Daoy (cell line): ENCODE measurements at regions not wholly inside any gene's neighbourhood (a gene's known extent, or its start where the extent isn't known, plus 50 kb on each side); places are given as distances from the start of the nearest gene placed in this dataset.

Source experiments
- DNase-seq: peaks from one replicate; pipeline ENCODE4 v3.0.0-alpha.2; 2015; ENCODE audit warnings: low read depth

DNA sequence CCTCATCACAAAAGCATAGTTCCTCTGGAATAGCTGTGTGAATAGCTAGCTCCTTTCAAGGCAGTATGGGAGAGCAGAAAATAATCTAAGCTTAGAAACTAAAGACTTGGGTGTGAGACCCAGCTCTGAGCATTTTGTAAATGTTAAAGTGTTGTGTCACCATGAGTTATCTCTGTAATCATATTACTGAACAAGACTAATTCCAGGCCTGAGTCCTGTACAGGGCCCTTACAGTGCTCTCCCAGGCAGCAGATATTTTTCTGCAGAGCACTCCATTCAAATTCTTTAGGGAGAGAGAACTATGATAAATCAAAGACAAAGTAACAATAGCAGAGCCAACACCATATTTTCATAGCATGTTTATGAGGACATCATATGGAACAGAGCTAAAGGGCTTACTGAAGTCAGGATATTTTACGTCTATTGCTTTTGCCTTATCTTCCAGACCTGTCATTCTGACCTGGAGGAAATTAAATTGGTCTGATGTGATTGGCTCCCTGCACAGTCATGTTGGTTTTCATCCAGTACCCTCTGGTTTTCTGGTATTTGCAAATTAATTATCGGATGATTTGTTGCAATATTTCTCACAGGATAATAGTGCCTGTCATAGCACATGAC, 172.6 kb upstream of the PPP2R3A start:
- DNase-seq: no peak

- no peak for DNase-seq
These were observed 165.4 kb upstream of the PPP2R3A start for GRCh38 chr3:135800071-135800549.

- no peak for DNase-seq
These were observed 164.5 kb upstream of the PPP2R3A start for GRCh38 chr3:135801018-135801417.

- no peak for DNase-seq
These were observed 163.4 kb upstream of the PPP2R3A start for GRCh38 chr3:135802171-135802570.

DNA sequence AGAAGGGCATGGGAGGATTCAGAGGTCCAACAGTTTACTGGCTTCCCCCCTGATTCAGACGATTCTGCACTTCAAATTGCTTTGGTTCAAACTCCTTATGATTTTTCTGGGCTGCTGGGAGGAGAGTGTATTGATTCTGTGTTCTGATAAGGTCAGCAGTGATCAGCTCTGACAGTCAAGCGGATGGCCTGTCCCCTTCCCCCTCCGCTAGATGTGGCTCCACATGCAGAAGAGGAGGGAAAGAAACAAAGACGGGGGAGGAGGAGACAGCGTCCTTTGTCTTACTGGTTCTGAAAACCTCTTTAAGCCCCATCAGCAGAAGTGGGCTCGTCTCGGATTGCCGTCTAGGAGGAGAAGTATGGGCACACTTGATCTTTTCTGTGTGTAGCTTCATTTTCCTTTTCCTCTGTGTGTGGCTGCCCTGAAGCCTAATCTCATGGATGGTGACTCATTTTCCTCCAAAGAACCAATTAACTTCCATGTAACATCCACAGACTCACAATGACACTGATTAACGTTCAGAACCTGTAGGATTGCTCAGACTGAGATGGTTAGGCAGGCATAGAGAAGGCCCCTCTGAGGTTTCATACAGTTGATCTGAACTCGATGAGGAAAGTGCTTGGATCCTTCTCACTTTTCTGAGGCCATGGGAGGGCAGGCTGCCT, 162.4 kb upstream of the PPP2R3A start:
- no peak for DNase-seq

GRCh38 chr3:135805752-135806151, 159.8 kb upstream of the PPP2R3A start:
- DNase-seq: no peak

GRCh38 chr3:135806317-135806716, 159.2 kb upstream of the PPP2R3A start:
- DNase-seq: no peak

DNA sequence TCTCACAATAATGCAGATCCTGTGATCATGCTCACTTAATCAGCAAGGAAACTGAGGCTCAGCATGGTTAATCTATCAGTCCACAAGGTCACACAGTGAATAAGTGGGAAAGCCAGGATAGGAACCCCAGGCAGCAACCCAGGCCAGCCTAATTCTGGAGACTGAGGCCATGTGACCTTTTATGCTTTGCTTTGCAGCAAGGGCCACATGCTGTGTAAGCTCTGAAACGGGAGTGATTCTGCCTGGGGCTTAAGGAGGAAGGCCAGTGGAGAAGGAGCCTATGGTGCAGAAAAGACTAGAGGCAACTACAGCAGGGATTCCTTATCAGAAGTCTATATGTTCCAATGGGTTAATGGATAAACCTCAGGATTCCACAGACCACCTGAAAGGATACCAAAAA, 157.6 kb upstream of the PPP2R3A start:
- DNase-seq: no peak

DNA sequence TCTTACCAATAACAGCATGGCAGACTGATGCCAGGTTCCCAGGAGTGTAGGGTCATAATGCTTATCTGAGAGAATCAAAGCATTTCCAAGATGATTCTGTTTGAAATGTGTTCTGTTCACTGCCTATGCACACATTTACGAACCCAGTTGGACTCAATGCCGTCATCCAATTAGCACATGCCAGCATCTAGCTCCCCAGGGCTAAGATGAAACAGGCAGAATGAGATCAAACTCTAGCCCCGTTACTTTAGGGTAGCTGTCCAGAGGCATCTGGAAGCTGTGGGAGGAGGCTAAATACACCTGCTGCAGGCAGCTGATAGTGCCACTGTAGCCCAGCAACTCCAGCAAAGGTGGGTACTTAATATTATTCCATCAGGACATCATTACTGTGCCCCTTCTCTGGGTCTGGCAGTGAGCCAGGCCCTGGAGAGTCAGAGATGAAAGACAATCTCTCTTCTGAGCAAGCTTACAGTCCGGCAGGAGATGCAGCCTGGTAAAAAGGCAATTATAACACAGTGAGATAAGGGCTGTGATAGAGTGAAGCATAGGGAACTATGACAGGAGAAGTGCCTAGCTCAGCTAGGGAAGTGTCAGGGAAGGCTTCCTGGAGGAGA, 156.4 kb upstream of the PPP2R3A start:
- DNase-seq: no peak

DNA sequence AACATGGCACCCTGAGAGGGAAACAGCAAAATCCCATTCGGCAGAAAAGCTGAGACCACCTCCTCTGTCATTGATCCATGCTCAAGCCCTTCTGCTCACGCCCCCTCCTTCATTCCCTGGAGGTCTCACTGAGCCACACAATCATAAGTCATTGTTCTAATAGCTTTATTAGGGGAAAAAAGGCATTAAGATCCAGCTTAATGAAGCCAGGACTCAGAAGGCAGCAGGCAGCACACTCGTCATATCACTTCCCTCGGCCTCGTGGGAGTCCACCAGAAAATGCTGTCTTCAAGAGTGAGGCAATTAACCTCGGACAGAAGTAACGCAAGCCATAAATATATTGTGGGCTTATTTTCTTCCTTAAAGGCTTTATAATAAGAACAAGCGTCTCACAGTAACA, 153.9 kb upstream of the PPP2R3A start:
- no peak for DNase-seq

DNA sequence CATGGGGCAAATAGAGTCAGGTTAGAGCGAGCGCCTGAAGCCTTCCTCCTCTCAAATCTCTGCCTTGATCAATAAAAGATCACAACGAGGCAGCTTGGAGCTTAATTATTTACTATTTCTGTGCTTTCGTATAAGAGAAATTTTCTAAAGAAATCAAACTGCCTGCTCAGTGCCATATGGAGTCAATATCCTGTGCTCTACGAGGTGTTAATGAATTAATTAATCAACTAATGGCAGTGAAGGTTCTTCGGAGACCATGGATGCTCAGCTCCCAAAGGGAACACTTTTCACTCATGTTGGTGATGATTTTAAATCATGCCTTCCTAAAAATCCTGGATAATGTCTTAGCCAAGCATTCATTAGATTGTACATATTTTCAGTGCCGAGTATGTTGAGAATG, 153.5 kb upstream of the PPP2R3A start:
- no peak for DNase-seq

- DNase-seq: no peak
These were observed 131.1 kb upstream of the PPP2R3A start for GRCh38 chr3:135834465-135834864.

GRCh38 chr3:135837977-135838631, 127.4 kb upstream of the PPP2R3A start:
- no peak for DNase-seq

DNA sequence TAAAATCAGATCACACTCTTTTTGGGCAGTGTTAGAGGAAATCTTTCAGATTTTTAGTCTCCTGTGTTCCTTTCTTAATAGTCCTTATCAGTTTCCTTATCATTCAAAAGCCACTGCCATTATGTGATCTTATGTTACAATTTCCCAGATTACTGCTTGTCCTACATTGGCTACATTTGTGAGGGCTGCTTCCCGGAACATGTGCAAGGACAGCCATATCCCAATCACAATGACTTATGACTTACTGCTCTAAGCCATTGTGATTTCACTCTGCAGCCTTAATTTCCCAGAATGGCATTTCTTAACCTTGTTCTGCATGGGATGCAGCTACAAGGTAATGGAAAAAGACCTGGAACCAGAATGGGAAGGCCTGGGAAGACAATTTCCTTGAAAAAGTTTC, 125.1 kb upstream of the PPP2R3A start:
- DNase-seq: no peak

DNA sequence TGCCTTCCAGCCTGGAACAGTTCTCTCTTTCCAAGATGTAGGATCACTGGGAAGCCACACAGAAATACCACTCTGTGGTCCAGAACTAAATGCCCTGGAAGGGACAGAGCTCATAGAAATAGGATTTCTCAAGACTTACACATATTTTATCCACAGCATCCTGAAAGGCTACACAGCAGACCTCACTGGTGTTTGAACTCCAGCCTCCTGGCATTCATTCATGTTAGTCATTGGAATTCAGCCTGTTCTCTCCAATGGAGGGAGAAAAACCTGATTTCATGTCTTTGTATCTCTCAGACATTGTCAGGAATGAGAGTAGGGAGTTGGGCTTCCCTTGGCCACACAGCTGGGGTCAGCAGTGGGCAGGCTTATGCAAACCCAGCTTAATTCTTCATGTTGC, 121.1 kb upstream of the PPP2R3A start:
- DNase-seq: no peak

- DNase-seq: no peak
These were observed 117.5 kb upstream of the PPP2R3A start for GRCh38 chr3:135848051-135848450.

DNA sequence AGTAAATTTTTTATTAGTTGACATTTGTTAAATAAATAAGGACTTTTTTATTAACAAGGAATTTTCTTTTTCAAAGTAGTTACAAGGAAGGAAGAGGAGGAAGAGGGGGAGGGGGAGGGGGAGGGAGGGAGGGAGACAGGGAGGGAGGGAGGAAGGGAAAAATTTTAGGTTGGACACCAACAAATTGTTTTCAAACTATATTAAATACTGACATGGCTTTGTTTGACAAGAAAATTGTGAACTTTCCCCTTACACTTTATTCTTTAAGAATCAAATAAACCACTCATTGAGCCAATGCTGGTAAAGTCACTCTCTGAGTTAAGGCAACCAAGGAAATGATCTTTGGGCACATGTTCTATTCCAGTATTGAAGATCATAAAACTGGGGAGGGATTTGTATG, 115.7 kb upstream of the PPP2R3A start:
- no peak for DNase-seq

- DNase-seq: no peak
These were observed 114.1 kb upstream of the PPP2R3A start for GRCh38 chr3:135851201-135852081.

GRCh38 chr3:135853981-135854380, 111.5 kb upstream of the PPP2R3A start:
- DNase-seq: no peak

GRCh38 chr3:135860761-135861160, 104.8 kb upstream of the PPP2R3A start:
- no peak for DNase-seq

GRCh38 chr3:135862361-135862760, 103.2 kb upstream of the PPP2R3A start:
- DNase-seq: no peak

DNA sequence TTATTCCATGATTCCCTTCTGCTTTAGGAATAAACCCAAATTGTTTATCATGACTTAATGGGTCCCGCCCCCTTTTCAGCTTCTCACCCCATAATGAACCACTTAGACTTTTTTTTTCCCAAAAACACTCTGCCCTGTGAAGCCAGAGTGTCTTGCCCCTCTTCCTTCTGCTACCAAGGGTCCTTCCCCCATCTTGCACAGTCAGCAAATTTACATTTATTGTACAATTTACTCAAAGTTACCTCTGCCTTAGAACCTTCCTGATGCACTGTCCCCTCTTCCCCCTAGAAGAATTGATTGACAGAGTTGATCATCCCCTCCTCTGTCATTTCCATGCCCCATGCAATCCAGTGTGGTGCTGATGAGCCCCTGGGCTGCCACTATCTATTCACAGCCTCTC, 101.5 kb upstream of the PPP2R3A start:
- no peak for DNase-seq
